ENCODE measurements at regions not wholly inside any gene's neighbourhood (a gene's known extent, or its start where the extent isn't known, plus 50 kb on each side); places are given as distances from the start of the nearest gene placed in this dataset.

- TF ChIP-seq CTCF (IDR thresholded peaks at IDR 0.05; ENCODE audit: low read depth, low read length, poor library complexity, severe bottlenecking) (no peak), EZH2phosphoT487 (IDR thresholded peaks at IDR 0.05; ENCODE audit: borderline replicate concordance, low read length) (no peak)
These were observed 59.5 kb downstream of the TMEM174 start for GRCh38 chr5:73232266-73233041.
